ENCODE measurements at regions not wholly inside any gene's neighbourhood (a gene's known extent, or its start where the extent isn't known, plus 50 kb on each side); places are given as distances from the start of the nearest gene placed in this dataset.

GRCh38 chr2:122740594-122740948 lies 985.1 kb downstream of the TSN start:
- H3K36me3 ChIP-seq, result no peaks in the 10 kb centered on the region
- H3K27ac ChIP-seq, result no peak overlapping the region
- no peaks in the 10 kb centered on the region for H3K4me1 ChIP-seq (replicated peaks)
- DNase-seq (ENCODE audit: low read depth in 1 of 2, low spot score in 2 of 2), result no peak
- H3K27me3 ChIP-seq (replicated peaks), result no peaks in the 10 kb centered on the region; the same call in 1 of the 2 replicates
- H3K9me3 ChIP-seq (replicated peaks), result no peaks in the 10 kb centered on the region; the same call in 1 of the 2 replicates
- no peak overlapping the region for H3K4me3 ChIP-seq

- Histone ChIP-seq H3K4me1 (replicated peaks) (no peaks in the 10 kb centered on the region), H3K27me3 (replicated peaks) (no peaks in the 10 kb centered on the region; the same call in 1 of the 2 replicates), H3K9me3 (replicated peaks) (no peaks in the 10 kb centered on the region), H3K27ac (no peak overlapping the region), H3K4me3 (no peak overlapping the region), H3K36me3 (no peaks in the 10 kb centered on the region)
- DNase-seq (ENCODE audit: low read depth in 1 of 2, low spot score in 2 of 2), result no peak
Observed at GRCh38 chr2:122741403-122741802, 986.0 kb downstream of the TSN start.

GRCh38 chr2:122743021-122743675 lies 987.7 kb downstream of the TSN start:
- no peaks in the 10 kb centered on the region; the same call in 1 of the 2 replicates for H3K27me3 ChIP-seq (replicated peaks)
- H3K27ac ChIP-seq, result no peak overlapping the region
- no peak overlapping the region for H3K4me3 ChIP-seq
- no peaks in the 10 kb centered on the region for H3K36me3 ChIP-seq
- no peak for DNase-seq (ENCODE audit: low read depth in 1 of 2, low spot score in 2 of 2)
- H3K4me1 ChIP-seq (replicated peaks), result no peaks in the 10 kb centered on the region
- H3K9me3 ChIP-seq (replicated peaks), result no peaks in the 10 kb centered on the region

GRCh38 chr2:122745603-122746002 lies 990.2 kb downstream of the TSN start:
- H3K36me3 ChIP-seq, result no peaks in the 10 kb centered on the region
- no peaks in the 10 kb centered on the region; the same call in 1 of the 2 replicates for H3K27me3 ChIP-seq (replicated peaks)
- no peaks in the 10 kb centered on the region for H3K4me1 ChIP-seq (replicated peaks)
- no peak for DNase-seq (ENCODE audit: low read depth in 1 of 2, low spot score in 2 of 2)
- no peak overlapping the region for H3K4me3 ChIP-seq
- no peaks in the 10 kb centered on the region for H3K9me3 ChIP-seq (replicated peaks)
- no peak overlapping the region for H3K27ac ChIP-seq

- H3K36me3 ChIP-seq, result no peaks in the 10 kb centered on the region
- no peaks in the 10 kb centered on the region; the same call in 1 of the 2 replicates for H3K27me3 ChIP-seq (replicated peaks)
- no peak for DNase-seq (ENCODE audit: low read depth in 1 of 2, low spot score in 2 of 2)
- H3K4me1 ChIP-seq (replicated peaks), result no peaks in the 10 kb centered on the region
- H3K4me3 ChIP-seq, result no peak overlapping the region
- H3K9me3 ChIP-seq (replicated peaks), result no peaks in the 10 kb centered on the region
- H3K27ac ChIP-seq, result no peak overlapping the region
Observed at GRCh38 chr2:122747670-122748069, 992.2 kb downstream of the TSN start.

- Histone ChIP-seq H3K4me3 (no peak overlapping the region), H3K27me3 (replicated peaks) (no peaks in the 10 kb centered on the region; the same call in 1 of the 2 replicates), H3K9me3 (replicated peaks) (no peaks in the 10 kb centered on the region), H3K36me3 (no peaks in the 10 kb centered on the region), H3K27ac (no peak overlapping the region), H3K4me1 (replicated peaks) (no peaks in the 10 kb centered on the region)
- DNase-seq (ENCODE audit: low read depth in 1 of 2, low spot score in 2 of 2), result peak in 1 of 2 experiments; percentile 4
Observed at GRCh38 chr2:122748552-122749011, 993.1 kb downstream of the TSN start.

- Histone ChIP-seq H3K4me3 (no peak overlapping the region), H3K9me3 (replicated peaks) (no peaks in the 10 kb centered on the region), H3K27ac (no peak overlapping the region), H3K36me3 (no peaks in the 10 kb centered on the region), H3K27me3 (replicated peaks) (no peaks in the 10 kb centered on the region; the same call in 1 of the 2 replicates), H3K4me1 (replicated peaks) (no peaks in the 10 kb centered on the region)
- DNase-seq (ENCODE audit: low read depth in 1 of 2, low spot score in 2 of 2), result no peak
Observed at GRCh38 chr2:122749405-122749804, 994.0 kb downstream of the TSN start.

- Histone ChIP-seq H3K27me3 (replicated peaks) (no peaks in the 10 kb centered on the region), H3K27ac (no peak overlapping the region), H3K36me3 (no peaks in the 10 kb centered on the region), H3K4me1 (replicated peaks) (no peaks in the 10 kb centered on the region), H3K4me3 (no peak overlapping the region), H3K9me3 (replicated peaks) (no peaks in the 10 kb centered on the region)
- no peak for DNase-seq (ENCODE audit: low read depth in 1 of 2, low spot score in 2 of 2)
Observed at GRCh38 chr2:122750095-122750494, 994.6 kb downstream of the TSN start.

GRCh38 chr2:122750808-122751207 lies 995.4 kb downstream of the TSN start:
- H3K36me3 ChIP-seq, result no peaks in the 10 kb centered on the region
- DNase-seq (ENCODE audit: low read depth in 1 of 2, low spot score in 2 of 2), result no peak
- no peak overlapping the region for H3K27ac ChIP-seq
- H3K4me1 ChIP-seq (replicated peaks), result no peaks in the 10 kb centered on the region
- H3K27me3 ChIP-seq (replicated peaks), result no peaks in the 10 kb centered on the region
- no peaks in the 10 kb centered on the region for H3K9me3 ChIP-seq (replicated peaks)
- H3K4me3 ChIP-seq, result no peak overlapping the region

- Histone ChIP-seq H3K27ac (no peak overlapping the region), H3K4me3 (no peak overlapping the region), H3K9me3 (replicated peaks) (no peaks in the 10 kb centered on the region), H3K27me3 (replicated peaks) (no peaks in the 10 kb centered on the region), H3K4me1 (replicated peaks) (no peaks in the 10 kb centered on the region), H3K36me3 (no peaks in the 10 kb centered on the region)
- no peak for DNase-seq (ENCODE audit: low read depth in 1 of 2, low spot score in 2 of 2)
Observed at GRCh38 chr2:122753336-122753735, 997.9 kb downstream of the TSN start.

GRCh38 chr2:122754561-122754960 lies 999.1 kb downstream of the TSN start:
- no peaks in the 10 kb centered on the region for H3K9me3 ChIP-seq (replicated peaks)
- H3K27me3 ChIP-seq (replicated peaks), result no peaks in the 10 kb centered on the region
- H3K27ac ChIP-seq, result no peak overlapping the region
- no peak for DNase-seq (ENCODE audit: low read depth in 1 of 2, low spot score in 2 of 2)
- H3K36me3 ChIP-seq, result no peaks in the 10 kb centered on the region
- H3K4me1 ChIP-seq (replicated peaks), result no peaks in the 10 kb centered on the region
- no peak overlapping the region for H3K4me3 ChIP-seq

GRCh38 chr2:122755281-122755780 lies 999.9 kb downstream of the TSN start:
- Histone ChIP-seq H3K27me3 (replicated peaks) (no peaks in the 10 kb centered on the region), H3K9me3 (replicated peaks) (no peaks in the 10 kb centered on the region), H3K4me3 (no peak overlapping the region), H3K4me1 (replicated peaks) (no peaks in the 10 kb centered on the region), H3K36me3 (no peaks in the 10 kb centered on the region), H3K27ac (no peak overlapping the region)
- no peak for DNase-seq (ENCODE audit: low read depth in 1 of 2, low spot score in 2 of 2)

GRCh38 chr2:122758967-122759366 lies 1003.5 kb downstream of the TSN start:
- no peak for DNase-seq (ENCODE audit: low read depth in 1 of 2, low spot score in 2 of 2)
- H3K27ac ChIP-seq, result no peak overlapping the region
- H3K4me3 ChIP-seq, result no peak overlapping the region
- no peaks in the 10 kb centered on the region for H3K9me3 ChIP-seq (replicated peaks)
- H3K4me1 ChIP-seq (replicated peaks), result no peaks in the 10 kb centered on the region
- no peaks in the 10 kb centered on the region for H3K36me3 ChIP-seq
- no peaks in the 10 kb centered on the region for H3K27me3 ChIP-seq (replicated peaks)

GRCh38 chr2:122764014-122764413 lies 1008.6 kb downstream of the TSN start:
- no peak overlapping the region for H3K27ac ChIP-seq
- H3K9me3 ChIP-seq (replicated peaks), result no peaks in the 10 kb centered on the region
- H3K4me3 ChIP-seq, result no peak overlapping the region
- H3K27me3 ChIP-seq (replicated peaks), result no peaks in the 10 kb centered on the region
- no peak for DNase-seq (ENCODE audit: low read depth in 1 of 2, low spot score in 2 of 2)
- H3K36me3 ChIP-seq, result no peaks in the 10 kb centered on the region
- no peaks in the 10 kb centered on the region for H3K4me1 ChIP-seq (replicated peaks)

- no peak for DNase-seq (ENCODE audit: low read depth in 1 of 2, low spot score in 2 of 2)
- Histone ChIP-seq H3K36me3 (no peaks in the 10 kb centered on the region), H3K27ac (no peak overlapping the region), H3K4me1 (replicated peaks) (no peaks in the 10 kb centered on the region), H3K4me3 (no peak overlapping the region), H3K9me3 (replicated peaks) (no peaks in the 10 kb centered on the region), H3K27me3 (replicated peaks) (no peaks in the 10 kb centered on the region)
Observed at GRCh38 chr2:122780251-122780650, 1024.8 kb downstream of the TSN start.

Data from SJSA1 (cell line).